ENCODE measurements at regions not wholly inside any gene's neighbourhood (a gene's known extent, or its start where the extent isn't known, plus 50 kb on each side); places are given as distances from the start of the nearest gene placed in this dataset.

DNA sequence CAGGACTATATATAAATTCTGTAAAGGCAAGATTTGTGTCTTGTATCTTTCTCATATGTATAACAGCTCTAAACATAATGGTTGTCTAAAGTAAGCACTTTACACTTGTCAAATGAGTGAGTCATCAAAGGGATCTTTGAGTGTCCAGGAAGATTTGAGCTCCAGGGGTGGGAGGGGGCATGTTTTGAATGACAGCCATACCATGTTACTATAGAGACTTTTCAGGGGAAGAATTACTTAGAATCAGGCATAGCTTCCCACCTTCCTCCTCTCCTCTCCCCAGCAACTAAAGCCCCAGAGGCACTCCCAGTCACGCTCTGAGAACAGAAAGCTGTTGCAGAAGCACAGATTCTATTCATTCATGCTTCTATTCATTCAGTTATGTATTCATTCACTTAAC lies 65.8 kb upstream of the ALK start:
- TF ChIP-seq TAF1 (IDR thresholded peaks at IDR 0.05; ENCODE audit: low read depth) = no peak
- TF ChIP-seq, protein P1, sequence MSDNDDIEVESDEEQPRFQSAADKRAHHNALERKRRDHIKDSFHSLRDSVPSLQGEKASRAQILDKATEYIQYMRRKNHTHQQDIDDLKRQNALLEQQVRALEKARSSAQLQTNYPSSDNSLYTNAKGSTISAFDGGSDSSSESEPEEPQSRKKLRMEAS (IDR thresholded peaks at IDR 0.05) = no peak
- no peak for TF ChIP-seq FOXM1 (IDR thresholded peaks at IDR 0.05; ENCODE audit: borderline replicate concordance, low read depth)
- no peak for TF ChIP-seq TCF12 (IDR thresholded peaks at IDR 0.05; ENCODE audit: low read depth)
- no peak for TF ChIP-seq EGR1 (IDR thresholded peaks at IDR 0.05)

DNA sequence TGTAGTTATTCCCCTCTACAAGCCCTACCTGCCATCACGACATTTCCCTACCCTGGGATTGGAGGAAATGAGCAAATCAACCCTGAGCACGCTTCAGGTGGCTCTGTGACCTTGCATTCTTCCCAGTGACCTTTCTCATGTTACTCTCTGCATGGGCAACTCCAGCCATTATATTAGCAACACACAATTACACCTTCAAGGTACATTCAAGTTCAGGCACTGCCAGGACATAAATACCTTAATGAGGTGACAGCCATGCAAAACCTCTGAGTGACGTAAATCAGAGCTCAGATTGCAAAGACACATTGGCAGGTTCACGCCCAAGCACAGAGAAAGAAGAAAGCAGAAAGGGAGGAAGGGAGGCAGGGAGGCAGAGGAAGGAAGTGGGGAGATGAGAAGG lies 68.7 kb upstream of the ALK start:
- TF ChIP-seq NFIC (IDR thresholded peaks at IDR 0.05) = peak; percentile 11; the same call in 1 of the 2 replicates
- TF ChIP-seq, protein P2, sequence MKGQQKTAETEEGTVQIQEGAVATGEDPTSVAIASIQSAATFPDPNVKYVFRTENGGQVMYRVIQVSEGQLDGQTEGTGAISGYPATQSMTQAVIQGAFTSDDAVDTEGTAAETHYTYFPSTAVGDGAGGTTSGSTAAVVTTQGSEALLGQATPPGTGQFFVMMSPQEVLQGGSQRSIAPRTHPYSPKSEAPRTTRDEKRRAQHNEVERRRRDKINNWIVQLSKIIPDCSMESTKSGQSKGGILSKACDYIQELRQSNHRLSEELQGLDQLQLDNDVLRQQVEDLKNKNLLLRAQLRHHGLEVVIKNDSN (IDR thresholded peaks at IDR 0.05) = no peak
- no peak for TF ChIP-seq EP300 (IDR thresholded peaks at IDR 0.05; ENCODE audit: borderline replicate concordance)
- no peak for TF ChIP-seq TAF1 (IDR thresholded peaks at IDR 0.05; ENCODE audit: low read depth)
- peak; percentile 53; the same call in 1 of the 2 replicates for TF ChIP-seq TEAD4 (IDR thresholded peaks at IDR 0.05)

DNA sequence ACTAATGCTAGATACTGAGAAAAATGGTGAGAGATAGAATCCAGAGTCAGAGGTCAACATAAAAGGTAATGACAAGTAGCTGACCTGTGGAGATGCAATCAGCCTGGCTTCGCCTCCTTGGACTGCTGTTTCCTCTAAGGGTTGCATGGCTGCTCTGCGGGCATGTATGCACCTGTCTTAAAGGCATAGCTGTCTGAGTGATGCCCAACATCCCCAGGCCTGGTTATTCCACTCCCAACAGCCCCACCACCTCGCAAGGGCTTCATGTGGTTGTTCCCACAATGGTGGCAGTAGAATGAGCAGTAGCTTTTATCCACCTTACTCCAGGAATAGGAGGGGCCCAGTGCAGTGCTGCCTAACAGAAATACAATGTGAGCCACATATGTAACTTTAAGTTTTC lies 69.7 kb upstream of the ALK start:
- TF ChIP-seq CEBPB (IDR thresholded peaks at IDR 0.05) = no peak
- TF ChIP-seq, protein P1 (IDR thresholded peaks at IDR 0.05) = no peak
- TF ChIP-seq ZBTB7A (IDR thresholded peaks at IDR 0.05; ENCODE audit: low read depth) = no peak
- no peak for TF ChIP-seq EP300 (IDR thresholded peaks at IDR 0.05; ENCODE audit: borderline replicate concordance)
- no peak for TF ChIP-seq RAD21 (IDR thresholded peaks at IDR 0.05; ENCODE audit: low read depth)
- TF ChIP-seq FOXM1 (IDR thresholded peaks at IDR 0.05; ENCODE audit: borderline replicate concordance, low read depth) = no peak
- TF ChIP-seq TCF12 (IDR thresholded peaks at IDR 0.05; ENCODE audit: low read depth) = no peak
- TF ChIP-seq, protein P3, sequence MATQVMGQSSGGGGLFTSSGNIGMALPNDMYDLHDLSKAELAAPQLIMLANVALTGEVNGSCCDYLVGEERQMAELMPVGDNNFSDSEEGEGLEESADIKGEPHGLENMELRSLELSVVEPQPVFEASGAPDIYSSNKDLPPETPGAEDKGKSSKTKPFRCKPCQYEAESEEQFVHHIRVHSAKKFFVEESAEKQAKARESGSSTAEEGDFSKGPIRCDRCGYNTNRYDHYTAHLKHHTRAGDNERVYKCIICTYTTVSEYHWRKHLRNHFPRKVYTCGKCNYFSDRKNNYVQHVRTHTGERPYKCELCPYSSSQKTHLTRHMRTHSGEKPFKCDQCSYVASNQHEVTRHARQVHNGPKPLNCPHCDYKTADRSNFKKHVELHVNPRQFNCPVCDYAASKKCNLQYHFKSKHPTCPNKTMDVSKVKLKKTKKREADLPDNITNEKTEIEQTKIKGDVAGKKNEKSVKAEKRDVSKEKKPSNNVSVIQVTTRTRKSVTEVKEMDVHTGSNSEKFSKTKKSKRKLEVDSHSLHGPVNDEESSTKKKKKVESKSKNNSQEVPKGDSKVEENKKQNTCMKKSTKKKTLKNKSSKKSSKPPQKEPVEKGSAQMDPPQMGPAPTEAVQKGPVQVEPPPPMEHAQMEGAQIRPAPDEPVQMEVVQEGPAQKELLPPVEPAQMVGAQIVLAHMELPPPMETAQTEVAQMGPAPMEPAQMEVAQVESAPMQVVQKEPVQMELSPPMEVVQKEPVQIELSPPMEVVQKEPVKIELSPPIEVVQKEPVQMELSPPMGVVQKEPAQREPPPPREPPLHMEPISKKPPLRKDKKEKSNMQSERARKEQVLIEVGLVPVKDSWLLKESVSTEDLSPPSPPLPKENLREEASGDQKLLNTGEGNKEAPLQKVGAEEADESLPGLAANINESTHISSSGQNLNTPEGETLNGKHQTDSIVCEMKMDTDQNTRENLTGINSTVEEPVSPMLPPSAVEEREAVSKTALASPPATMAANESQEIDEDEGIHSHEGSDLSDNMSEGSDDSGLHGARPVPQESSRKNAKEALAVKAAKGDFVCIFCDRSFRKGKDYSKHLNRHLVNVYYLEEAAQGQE (IDR thresholded peaks at IDR 0.05; ENCODE audit: low read depth) = no peak
- TF ChIP-seq NFIC (IDR thresholded peaks at IDR 0.05) = no peak
- no peak for TF ChIP-seq TEAD4 (IDR thresholded peaks at IDR 0.05)
- TF ChIP-seq, protein P2 (IDR thresholded peaks at IDR 0.05) = no peak
- TF ChIP-seq CREB1 (IDR thresholded peaks at IDR 0.05; ENCODE audit: low read depth) = no peak
- no peak for TF ChIP-seq YY1 (IDR thresholded peaks at IDR 0.05; ENCODE audit: low read depth)
- no peak for TF ChIP-seq EGR1 (IDR thresholded peaks at IDR 0.05)
- TF ChIP-seq TAF1 (IDR thresholded peaks at IDR 0.05; ENCODE audit: low read depth) = no peak

DNA sequence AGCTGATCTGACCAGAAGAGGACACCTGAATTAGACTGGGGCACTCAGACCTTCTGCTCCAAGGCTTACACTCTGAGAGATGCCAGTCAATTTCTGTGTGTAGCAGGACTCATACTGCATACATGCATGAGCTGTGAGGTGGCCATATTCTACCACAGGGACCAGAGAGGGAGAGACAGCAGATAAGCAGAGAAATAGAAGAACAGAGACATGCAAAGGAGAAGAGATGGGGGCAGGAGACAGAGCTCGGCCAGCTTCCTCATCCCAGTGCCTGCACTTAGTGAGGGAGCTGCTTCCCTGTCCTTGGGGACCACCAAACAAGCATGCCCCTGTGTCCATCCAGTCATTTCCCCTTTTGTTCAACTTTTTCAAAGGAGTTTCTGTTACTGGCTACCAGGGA lies 73.9 kb upstream of the ALK start:
- TF ChIP-seq FOXM1 (IDR thresholded peaks at IDR 0.05; ENCODE audit: borderline replicate concordance, low read depth) (no peak), TEAD4 (IDR thresholded peaks at IDR 0.05) (no peak), RAD21 (IDR thresholded peaks at IDR 0.05; ENCODE audit: low read depth) (no peak), EP300 (IDR thresholded peaks at IDR 0.05; ENCODE audit: borderline replicate concordance) (no peak)
- TF ChIP-seq, protein P2 (IDR thresholded peaks at IDR 0.05) = no peak
- TF ChIP-seq, protein P1 (IDR thresholded peaks at IDR 0.05) = no peak

DNA sequence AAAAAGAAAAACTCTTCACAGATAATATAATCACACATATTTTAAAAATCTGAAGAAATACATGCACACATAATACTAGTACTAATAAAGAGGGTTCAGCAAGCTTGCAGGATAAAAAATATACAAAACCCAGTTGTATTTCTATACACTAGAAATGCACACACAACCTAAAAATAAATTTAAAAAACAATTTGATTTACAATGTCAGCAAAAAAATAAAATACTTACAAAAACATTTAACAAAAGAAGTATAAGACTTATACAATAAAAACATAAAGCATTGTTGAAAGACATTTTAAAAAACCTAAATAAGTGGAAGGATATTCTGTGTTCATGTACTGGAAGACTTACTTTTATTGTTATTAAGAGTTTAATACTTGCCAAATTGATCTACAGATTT lies 81.7 kb upstream of the ALK start:
- TF ChIP-seq EP300 (IDR thresholded peaks at IDR 0.05; ENCODE audit: borderline replicate concordance) (no peak), EGR1 (IDR thresholded peaks at IDR 0.05) (no peak), CREB1 (IDR thresholded peaks at IDR 0.05; ENCODE audit: low read depth) (no peak), FOXM1 (IDR thresholded peaks at IDR 0.05; ENCODE audit: borderline replicate concordance, low read depth) (no peak), TAF1 (IDR thresholded peaks at IDR 0.05; ENCODE audit: low read depth) (no peak), RAD21 (IDR thresholded peaks at IDR 0.05; ENCODE audit: low read depth) (no peak), TCF12 (IDR thresholded peaks at IDR 0.05; ENCODE audit: low read depth) (no peak), YY1 (IDR thresholded peaks at IDR 0.05; ENCODE audit: low read depth) (no peak), CEBPB (IDR thresholded peaks at IDR 0.05) (no peak), NFIC (IDR thresholded peaks at IDR 0.05) (no peak), ZBTB7A (IDR thresholded peaks at IDR 0.05; ENCODE audit: low read depth) (no peak), TEAD4 (IDR thresholded peaks at IDR 0.05) (no peak)
- TF ChIP-seq, protein P1 (IDR thresholded peaks at IDR 0.05) = no peak
- TF ChIP-seq, protein P2 (IDR thresholded peaks at IDR 0.05) = no peak
- TF ChIP-seq, protein P3 (IDR thresholded peaks at IDR 0.05; ENCODE audit: low read depth) = no peak
